ENCODE measurements at regions not wholly inside any gene's neighbourhood (a gene's known extent, or its start where the extent isn't known, plus 50 kb on each side); places are given as distances from the start of the nearest gene placed in this dataset.

- no peaks in the 10 kb centered on the region for H3K9me3 ChIP-seq (ENCODE audit: control insufficient read depth, low read length)
- Mint-ChIP-seq H3K36me3 (ENCODE audit: low read depth) (no peaks in the 10 kb centered on the region), H3K27ac (no peak overlapping the region), H3K4me1 (no peaks in the 10 kb centered on the region), H3K4me3 (no peak overlapping the region), H3K27me3 (ENCODE audit: insufficient read depth) (no peaks in the 10 kb centered on the region), H3K9me3 (no peaks in the 10 kb centered on the region)
- no peak for TF ChIP-seq CTCF (conservative IDR thresholded peaks at IDR 0.05)
- no peaks in the 10 kb centered on the region for H3K36me3 ChIP-seq (ENCODE audit: control insufficient read depth, insufficient read depth, low read length)
- H3K27ac ChIP-seq (ENCODE audit: low read depth, low read length) = peak overlapping the region; percentile 44
- H3K9ac ChIP-seq (ENCODE audit: extremely low read depth, low read length, poor library complexity, severe bottlenecking) = no peak overlapping the region
- 93 to 96% methylated on average over 4 to 5 of the region's 5 CpGs for WGBS, 2 experiments (ENCODE audit: insufficient coverage in 1 of 2, insufficient read length in 1 of 2)
- no peak overlapping the region for H3K4me3 ChIP-seq (ENCODE audit: low read length)
- H3K4me1 ChIP-seq (ENCODE audit: control insufficient read depth, insufficient read depth, low read length) = no peaks in the 10 kb centered on the region
- no peaks in the 10 kb centered on the region for H3K27me3 ChIP-seq (ENCODE audit: control insufficient read depth, insufficient read depth, low read length, poor library complexity, severe bottlenecking)
- DNase-seq = no peak
Observed at GRCh38 chr18:60649107-60649506, 276.5 kb upstream of the MC4R start.

GRCh38 chr18:60649842-60650536, 277.4 kb upstream of the MC4R start:
- no peak overlapping the region for H3K4me3 Mint-ChIP-seq
- no peaks in the 10 kb centered on the region for H3K4me1 ChIP-seq (ENCODE audit: control insufficient read depth, insufficient read depth, low read length)
- H3K9me3 Mint-ChIP-seq = no peaks in the 10 kb centered on the region
- no peaks in the 10 kb centered on the region for H3K27me3 Mint-ChIP-seq (ENCODE audit: insufficient read depth)
- no peak overlapping the region for H3K4me3 ChIP-seq (ENCODE audit: low read length)
- H3K27ac ChIP-seq (ENCODE audit: low read depth, low read length) = no peak overlapping the region
- no peaks in the 10 kb centered on the region for H3K4me1 Mint-ChIP-seq
- TF ChIP-seq CTCF (conservative IDR thresholded peaks at IDR 0.05) = no peak
- no peaks in the 10 kb centered on the region for H3K36me3 ChIP-seq (ENCODE audit: control insufficient read depth, insufficient read depth, low read length)
- no peaks in the 10 kb centered on the region for H3K9me3 ChIP-seq (ENCODE audit: control insufficient read depth, low read length)
- H3K27me3 ChIP-seq (ENCODE audit: control insufficient read depth, insufficient read depth, low read length, poor library complexity, severe bottlenecking) = no peaks in the 10 kb centered on the region
- no peak overlapping the region for H3K27ac Mint-ChIP-seq
- H3K9ac ChIP-seq (ENCODE audit: extremely low read depth, low read length, poor library complexity, severe bottlenecking) = no peak overlapping the region
- H3K36me3 Mint-ChIP-seq (ENCODE audit: low read depth) = no peaks in the 10 kb centered on the region
- WGBS, 2 experiments (ENCODE audit: insufficient coverage in 1 of 2, insufficient read length in 1 of 2) = 84 to 100% methylated on average over 3 of the region's 3 CpGs
- DNase-seq = no peak

GRCh38 chr18:60654298-60654697, 281.7 kb upstream of the MC4R start:
- Histone ChIP-seq H3K36me3 (ENCODE audit: control insufficient read depth, insufficient read depth, low read length) (no peaks in the 10 kb centered on the region), H3K9me3 (ENCODE audit: control insufficient read depth, low read length) (no peaks in the 10 kb centered on the region), H3K27ac (ENCODE audit: low read depth, low read length) (no peak overlapping the region), H3K4me3 (ENCODE audit: low read length) (no peak overlapping the region), H3K27me3 (ENCODE audit: control insufficient read depth, insufficient read depth, low read length, poor library complexity, severe bottlenecking) (no peaks in the 10 kb centered on the region), H3K4me1 (ENCODE audit: control insufficient read depth, insufficient read depth, low read length) (no peaks in the 10 kb centered on the region), H3K9ac (ENCODE audit: extremely low read depth, low read length, poor library complexity, severe bottlenecking) (no peak overlapping the region)
- H3K36me3 Mint-ChIP-seq (ENCODE audit: low read depth) = no peaks in the 10 kb centered on the region
- H3K4me1 Mint-ChIP-seq = no peaks in the 10 kb centered on the region
- TF ChIP-seq CTCF (conservative IDR thresholded peaks at IDR 0.05) = no peak
- no peaks in the 10 kb centered on the region for H3K9me3 Mint-ChIP-seq
- H3K27me3 Mint-ChIP-seq (ENCODE audit: insufficient read depth) = no peaks in the 10 kb centered on the region
- no peak overlapping the region for H3K4me3 Mint-ChIP-seq
- DNase-seq = no peak
- no peak overlapping the region for H3K27ac Mint-ChIP-seq
- WGBS, 2 experiments (ENCODE audit: insufficient coverage in 1 of 2, insufficient read length in 1 of 2) = 87 to 100% methylated on average over 1 to 2 of the region's 2 CpGs
